Stimulated activated CD4-positive, alpha-beta T cell treated with anti-CD3 and anti-CD28 coated beads, Interleukin-15, amount 100 ng/mL, for 48 hours (primary cell): ENCODE measurements at regions not wholly inside any gene's neighbourhood (a gene's known extent, or its start where the extent isn't known, plus 50 kb on each side); places are given as distances from the start of the nearest gene placed in this dataset.

Experiments used
- DNase-seq, 2 donors: peaks; one replicate each; pipeline ENCODE4 v3.0.0-alpha.2; 2020; ENCODE audit warnings: low read depth in 2 of 2

DNA sequence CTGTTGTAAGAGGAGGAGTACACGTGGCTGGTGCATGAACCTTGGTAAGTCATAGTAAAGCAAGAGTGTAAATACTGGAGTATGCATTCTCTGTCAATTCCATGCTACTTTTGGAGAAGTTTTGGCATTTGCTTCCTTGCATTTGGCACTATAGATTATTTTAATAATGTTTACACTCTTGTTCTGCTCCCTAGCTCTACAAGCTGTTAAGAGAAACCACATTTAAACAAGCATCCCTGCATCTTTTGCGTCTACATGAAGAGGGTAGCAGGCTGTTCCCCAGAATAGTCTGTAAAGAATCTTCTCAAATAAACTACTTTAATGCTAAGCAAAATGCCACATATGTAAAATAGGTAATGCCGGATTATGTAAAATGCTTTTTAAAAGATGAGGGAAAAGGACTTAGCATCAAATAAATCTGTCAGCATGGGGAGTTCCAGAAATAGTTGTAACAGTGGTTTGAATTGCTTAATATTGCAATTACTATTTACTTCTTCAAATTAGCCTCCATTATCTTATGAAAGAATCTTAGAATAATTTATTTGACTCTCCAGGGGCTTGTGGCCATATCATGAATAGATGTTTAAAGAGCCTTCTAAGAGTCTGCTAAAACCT, 2127.3 kb upstream of the WWC1 start:
- no peak for DNase-seq

DNA sequence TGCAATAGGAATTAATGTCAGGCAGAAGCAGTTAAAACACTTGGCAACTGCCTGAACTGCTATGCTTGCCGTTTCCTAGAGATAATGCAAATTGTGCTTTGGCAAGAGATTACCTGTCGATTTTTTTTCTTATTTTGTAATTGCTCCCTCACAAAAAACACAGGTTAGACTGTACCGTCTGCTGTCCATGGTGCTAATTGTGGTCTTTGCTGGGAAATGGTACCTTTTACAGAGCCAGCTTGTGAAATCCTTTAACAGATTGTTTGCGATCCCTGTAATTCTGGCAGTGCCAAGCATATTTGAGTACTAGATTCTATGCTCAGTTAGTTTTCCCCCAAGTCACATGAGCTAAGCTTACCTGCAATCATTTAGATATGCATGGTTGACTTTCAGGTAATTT, 2125.8 kb upstream of the WWC1 start:
- DNase-seq = no peak

DNA sequence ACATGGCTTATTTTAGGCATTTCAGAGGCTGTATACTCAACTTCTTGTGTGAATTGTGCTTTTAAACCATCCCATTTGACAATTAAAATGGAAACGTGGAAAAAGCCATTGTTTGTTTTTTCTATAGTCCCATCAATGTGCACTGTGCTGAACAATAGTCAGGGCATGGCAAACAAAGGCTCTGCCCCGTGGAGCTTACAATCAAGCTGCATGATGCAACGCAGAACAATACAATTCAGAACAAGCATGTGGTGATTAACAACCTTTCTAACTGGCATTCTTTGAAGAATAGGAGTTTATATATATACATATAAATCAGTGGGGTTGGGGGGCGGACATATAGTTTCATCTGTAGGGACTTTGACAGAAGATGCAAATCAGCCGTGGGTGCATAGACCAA, 2125.4 kb upstream of the WWC1 start:
- no peak for DNase-seq

DNA sequence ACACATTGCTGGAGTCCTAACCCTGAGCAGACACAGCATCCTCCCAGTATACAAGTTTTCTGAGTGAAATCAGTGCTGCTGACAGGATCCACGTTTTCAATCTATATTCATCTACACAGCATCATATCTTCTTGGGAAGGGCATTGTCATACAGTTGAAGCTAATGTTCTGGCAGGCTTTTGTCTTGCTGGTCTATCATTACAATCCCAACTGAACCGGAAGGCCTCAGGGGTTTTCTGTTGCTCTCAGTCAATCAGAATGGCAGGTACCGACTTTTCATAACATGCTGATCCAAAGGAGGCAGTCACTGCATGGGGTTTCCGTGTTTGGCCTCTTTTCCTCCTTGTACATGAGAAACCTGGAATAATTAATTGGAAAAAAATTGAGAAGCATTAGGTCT, 2118.8 kb upstream of the WWC1 start:
- DNase-seq = no peak

DNA sequence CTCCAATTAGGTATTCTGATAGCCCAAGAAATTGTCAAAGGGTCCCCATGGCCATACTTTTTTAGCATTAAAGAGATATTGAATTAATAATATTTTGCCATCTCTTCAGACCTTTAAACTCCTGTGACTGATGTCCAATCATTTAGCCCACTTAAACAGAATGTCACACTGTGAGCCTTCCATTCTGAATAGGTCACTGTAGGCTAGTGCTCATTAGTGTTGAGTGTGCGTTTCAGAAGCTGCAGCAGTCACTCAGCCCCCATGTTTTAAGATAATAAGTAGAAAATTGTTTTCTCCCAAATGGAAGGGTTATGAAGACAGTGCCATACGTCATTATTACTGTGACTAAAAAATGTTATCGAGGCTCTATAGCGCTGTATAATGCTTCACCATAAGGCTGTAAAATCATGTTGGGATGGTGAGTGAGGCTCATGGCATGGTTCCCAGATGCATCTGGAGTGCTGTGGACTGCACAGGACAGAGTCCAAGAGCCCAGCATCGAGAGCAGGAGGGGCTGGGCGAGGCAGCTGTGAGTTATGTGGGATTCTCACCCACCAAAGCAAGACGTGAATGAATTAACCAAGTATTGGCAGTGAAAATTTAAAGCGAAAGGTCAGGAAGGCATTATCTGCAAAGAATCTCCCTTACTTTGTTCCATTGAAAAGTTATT, 2112.9 kb upstream of the WWC1 start:
- DNase-seq = no peak

DNA sequence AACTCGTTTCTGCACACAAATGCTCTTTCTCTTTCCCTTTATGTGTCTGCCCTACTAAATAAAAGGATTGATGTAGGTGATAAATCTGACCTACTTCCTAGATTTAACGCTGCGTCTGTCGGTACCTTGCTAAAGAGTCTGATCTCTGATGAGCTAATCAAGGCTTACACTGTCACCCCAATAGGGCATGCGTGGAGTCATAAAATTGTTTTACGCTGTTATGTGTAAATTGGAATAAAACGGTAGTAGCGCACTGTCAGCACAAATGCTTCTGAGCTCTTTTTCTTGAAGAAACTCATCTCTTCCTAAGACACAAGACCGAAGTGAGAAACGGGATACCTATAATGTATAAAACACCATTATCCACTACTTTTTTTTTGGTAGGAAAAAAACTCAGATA, 2106.3 kb upstream of the WWC1 start:
- no peak for DNase-seq

DNA sequence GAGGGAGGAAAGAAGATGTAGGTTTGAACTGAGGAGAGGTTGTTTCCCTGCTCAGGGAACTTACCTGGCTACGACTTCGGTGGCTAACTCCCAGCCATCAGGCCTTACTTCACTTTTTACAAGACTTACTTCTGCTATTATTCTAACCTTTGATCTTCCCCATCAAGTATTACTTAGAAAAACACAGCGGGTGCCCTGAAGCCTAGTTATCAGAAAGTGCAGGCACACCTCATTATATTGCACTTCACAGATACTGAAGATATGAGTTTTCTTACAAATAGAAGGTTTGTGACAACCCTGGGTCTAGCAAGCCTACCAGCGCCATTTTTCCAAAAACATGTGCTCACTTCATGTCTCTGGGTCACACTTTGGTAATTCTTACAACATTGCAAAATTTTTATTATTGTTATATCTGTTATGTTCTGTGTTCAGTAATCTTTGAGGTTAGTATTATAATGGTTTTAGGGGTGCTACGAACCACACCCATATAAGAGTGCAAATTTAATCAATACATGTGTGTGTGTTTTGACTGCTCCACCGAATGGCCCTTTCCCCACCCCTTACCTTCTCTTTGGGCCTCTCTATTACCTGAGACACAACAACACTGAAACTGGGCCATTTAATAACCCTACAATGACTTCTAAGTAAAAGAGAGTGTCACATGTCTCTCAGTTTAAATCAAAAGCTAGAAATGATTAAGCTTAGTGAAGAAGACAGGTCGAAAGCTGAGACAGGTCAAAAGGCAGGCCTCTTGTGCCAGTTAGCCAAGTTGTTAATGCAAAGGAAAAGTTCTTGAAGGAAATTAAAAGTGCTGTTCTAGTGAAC, 2102.7 kb upstream of the WWC1 start:
- DNase-seq = no peak

DNA sequence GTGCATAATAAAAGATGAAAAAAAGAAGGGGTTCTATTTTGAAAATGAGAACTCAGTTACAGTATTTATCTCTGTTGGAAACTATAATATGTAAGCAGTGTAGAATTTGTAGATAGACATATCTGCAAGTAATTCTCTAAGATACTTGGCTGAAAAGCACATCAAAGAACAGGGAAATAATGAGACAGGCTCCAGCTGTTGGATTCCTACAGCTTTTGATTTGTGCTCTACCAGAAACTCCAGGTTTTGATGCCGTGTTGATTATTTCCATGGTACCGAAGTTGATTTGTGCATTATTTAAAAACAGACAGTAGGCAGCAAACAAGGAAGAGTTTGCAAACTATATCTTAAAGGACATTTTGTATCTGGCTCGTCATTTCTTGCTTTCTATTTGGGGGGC, 2098.7 kb upstream of the WWC1 start:
- no peak for DNase-seq

DNA sequence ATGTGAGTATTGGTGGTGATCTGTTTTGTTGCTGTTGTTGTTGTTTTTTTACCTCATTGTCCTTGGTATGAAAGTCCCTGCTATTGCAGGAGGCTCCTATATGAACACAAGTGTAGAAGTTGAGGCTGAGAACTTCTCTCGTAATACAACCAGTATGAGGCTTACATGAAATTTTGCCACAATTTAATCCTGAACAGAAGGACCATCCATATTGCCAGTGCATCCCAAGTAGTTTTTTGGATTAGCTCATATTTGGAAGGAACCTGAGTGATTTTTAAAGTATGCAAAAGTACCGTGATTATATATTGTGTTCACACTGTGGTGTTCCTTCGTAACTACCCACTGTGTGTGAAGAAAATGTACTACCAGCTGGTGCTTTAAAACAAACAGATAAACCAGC, 2095.5 kb upstream of the WWC1 start:
- DNase-seq = no peak

DNA sequence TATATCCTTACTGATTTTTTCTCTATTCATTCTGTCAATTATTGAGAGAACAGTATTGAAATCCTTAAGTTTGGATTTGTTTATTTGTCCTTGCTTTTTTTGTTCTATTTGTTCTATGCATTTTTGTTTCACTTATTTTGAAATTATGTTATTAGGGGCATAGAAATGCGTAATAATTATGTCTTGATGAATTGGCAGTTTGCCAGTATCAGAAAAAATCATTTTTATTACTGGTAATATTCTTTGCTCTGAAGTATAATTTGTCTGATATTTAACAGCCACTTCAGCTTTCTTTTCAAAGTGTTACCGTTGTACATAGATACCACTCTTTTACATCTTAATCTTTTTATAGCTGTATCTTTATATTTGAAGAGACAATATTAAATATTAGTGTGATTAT, 2090.9 kb upstream of the WWC1 start:
- DNase-seq = no peak

DNA sequence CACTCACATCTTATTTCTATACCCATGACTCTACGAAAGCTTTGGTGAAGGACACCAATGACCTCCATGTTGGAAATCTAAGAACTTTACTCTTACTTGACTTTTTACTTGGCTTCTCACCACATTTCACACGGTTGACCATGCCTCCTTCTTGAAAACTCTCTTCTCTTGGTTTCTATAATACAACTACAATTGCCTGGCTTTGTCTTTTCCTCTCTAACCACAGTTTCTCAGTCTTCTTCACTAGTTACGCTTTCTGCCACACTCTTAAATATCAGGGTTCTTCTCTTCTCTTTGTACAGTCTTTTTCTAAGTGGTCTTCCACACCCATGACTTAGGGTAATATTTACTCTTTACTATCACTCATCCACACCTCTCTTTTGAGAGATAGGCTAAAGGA, 2079.8 kb upstream of the WWC1 start:
- DNase-seq = no peak

DNA sequence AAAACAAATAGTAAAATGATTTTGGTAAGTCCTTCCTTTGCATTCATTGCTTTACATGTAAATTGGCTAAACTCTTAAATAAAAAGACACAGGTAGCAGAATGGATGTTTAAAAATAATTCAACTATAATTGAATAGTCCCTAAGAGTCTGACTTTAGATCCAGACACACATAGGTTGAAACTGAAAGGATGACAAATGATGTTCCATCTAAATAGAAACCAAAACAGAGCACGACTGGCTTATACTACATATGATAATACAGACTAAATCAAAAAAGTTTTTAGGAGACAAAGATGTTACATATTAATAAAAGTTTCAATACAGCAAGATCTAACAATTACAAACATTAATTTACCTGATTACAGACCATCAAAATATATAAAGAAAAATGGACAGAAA, 2055.1 kb upstream of the WWC1 start:
- DNase-seq = no peak

DNA sequence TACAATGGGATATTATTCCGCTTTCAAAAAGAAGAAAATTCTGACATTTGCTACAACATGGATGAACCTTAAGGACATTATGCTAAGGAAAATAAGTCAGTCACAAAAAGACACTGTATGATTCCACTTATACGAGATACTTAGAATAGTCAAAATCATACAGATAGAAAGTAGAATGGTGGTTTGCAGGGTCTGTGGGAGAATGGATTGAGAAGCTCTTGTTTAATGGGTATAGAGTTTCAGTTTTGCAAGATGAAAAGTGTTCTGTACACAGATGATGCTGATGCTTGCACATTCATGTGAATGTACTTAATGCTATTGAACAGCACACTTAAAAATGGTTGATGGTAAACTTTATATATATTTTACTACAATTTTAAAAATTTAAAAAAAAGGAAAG, 2050.7 kb upstream of the WWC1 start:
- no peak for DNase-seq

DNA sequence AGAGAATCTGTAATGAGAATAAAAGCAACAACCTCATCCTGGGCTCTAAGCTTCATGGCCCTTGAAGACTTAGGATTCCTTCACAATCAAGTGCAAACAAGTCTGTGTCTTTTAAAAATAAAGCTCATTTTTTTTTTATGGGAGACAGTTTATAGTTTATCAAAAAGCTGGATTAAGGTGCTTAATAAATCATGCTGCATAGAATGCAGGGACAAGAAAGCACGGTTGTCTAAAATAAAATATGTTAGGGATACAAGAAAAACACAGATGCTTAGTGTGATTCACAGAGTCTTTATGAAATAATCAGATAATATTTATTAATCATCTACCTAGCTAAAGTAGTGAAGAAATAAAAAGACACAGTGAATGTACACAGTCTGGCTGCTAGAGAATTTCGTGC, 2045.9 kb upstream of the WWC1 start:
- no peak for DNase-seq

DNA sequence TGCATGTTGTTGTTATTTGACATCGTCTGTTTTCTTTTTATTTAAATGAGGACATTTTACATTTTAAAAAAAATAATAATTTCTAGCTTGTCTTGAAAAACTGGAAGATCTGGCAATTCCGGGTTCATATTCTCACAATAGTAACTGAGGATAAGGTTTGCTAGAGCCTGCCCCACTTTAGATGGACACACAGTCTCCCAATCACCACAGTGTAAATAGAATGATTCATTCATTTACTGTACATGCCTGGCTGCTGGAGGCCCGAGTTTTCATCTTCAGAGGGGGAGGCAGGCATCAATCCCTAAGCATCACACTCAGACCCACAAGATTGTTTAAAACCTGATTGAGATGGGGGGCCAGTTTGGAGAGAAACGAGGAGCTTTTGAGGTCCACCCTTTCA, 2039.7 kb upstream of the WWC1 start:
- DNase-seq = no peak

DNA sequence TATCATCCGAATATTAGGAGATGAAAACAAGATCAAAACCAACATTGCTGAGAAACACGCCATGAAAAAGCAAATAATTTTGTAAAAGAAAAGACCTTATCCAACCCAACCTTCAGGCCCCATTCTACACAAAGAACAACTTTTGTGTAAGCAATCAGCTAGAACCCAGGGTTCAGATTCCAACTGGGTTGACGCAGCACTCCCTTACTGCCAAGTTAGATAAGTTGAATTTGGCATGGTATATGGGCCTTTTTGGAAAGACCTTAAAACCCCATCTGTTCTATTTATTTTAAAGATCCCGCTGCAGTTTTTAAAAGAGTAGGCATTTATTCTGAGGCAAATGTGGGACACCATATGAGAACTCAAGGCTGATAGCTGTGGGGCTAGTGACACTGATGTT, 2033.8 kb upstream of the WWC1 start:
- no peak for DNase-seq

DNA sequence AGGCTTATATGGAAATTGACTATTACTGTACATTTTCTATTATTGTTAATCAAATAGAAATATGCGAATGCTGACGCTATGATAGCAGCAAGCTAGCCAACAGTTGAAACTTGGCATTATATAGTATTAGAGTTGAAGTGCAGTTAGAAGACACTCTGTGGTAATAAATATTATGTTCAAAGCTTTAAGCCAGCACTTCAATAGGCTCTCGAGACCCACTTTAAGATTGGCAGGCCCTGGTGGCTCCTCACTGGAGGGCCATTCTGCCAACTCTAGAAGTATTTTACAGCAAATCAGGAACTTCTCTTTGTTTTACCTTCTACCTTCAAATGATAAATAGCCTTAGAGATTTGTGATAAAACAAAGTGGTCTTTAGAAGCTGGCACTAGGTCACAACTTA, 2029.0 kb upstream of the WWC1 start:
- DNase-seq = no peak

DNA sequence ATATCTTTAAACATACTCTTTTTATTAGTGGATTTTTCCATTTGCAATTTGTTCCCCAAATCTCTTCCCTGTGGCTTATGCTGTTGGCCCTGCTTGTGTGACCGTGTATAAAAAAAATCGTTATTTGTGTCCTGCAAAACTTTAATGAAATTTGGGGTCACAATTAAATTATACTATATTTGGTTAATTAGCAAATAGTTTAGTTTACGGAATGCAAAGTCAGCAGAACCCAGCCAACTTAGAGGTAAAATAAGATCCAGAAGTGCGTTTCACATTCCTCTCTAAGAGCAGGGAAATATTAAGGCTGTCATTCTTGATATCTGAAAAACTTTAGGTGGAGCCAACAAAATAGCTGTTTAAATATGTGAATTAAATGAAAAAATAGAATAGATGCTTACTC, 2023.5 kb upstream of the WWC1 start:
- no peak for DNase-seq

DNA sequence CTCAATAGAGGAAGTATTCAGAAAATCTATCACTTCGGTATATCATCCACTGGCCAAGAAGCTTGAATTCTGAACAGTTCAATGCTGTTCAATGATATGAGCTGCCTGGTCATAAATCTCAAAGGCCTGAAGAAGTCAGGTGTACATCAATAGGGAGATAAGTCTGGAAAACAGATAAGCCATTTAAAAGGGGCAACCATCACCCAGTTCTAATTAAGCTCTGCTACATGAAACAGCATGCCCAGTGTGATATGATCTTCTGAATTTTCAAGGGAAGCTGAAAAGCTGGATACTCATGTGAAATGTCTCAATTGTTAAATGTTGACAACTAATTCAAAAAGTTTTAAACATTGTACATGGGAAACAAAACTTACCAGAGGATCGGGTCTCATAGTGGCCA, 2020.7 kb upstream of the WWC1 start:
- no peak for DNase-seq

DNA sequence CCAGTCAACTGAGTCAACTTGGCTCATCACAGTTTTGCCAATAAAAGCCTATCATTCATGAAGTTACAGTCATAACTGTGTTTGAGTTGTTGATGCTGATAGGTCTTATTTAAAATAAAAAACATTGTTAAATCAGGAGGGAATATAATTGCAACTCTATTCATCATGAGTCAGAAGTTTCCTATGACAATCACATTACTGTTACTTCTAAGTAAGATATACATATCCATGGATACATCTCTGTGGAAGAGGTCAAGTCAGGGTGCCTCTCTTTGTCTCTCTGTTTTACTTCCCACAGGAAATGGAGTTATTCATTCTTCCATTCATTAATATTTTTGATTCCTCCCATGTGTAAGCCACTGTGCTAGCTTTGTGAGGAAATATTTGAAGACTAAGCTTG, 2015.4 kb upstream of the WWC1 start:
- no peak for DNase-seq

DNA sequence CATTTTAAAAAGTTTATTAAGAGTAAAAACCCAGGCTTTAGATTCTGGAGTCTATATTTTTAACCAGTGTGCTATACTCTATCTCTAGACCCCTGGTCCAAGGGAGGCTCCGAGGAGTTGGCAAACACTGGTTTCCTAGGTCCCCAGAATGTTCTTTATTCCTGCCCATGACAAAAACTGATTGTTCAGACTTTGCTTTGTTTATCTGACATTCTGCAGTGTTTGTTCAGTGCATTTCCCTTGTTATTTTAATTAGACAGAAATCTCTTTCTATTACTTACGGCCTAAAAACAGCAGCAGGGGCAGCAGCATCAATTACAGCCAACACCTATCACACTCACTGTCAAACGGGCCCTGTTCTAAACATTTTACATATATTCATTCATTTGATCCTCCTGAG, 2011.6 kb upstream of the WWC1 start:
- no peak for DNase-seq

DNA sequence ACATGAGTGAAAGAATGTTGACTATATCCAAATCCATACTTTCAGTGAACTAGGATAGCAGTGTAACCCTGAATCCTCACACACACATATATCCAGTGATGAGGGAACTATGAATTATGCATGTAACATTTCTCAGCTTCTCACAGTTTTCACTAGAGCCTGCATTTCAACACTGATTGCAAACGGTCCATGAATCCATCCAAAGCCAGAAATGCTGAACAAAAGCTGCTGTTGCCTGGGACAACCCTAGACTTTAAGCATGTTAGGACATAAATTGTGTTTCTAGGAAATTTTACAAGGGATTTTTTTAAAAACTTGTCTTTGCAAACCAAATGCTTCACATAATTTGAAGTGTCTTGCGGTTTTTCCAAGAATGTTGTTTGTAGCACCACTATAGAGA, 2010.0 kb upstream of the WWC1 start:
- no peak for DNase-seq

DNA sequence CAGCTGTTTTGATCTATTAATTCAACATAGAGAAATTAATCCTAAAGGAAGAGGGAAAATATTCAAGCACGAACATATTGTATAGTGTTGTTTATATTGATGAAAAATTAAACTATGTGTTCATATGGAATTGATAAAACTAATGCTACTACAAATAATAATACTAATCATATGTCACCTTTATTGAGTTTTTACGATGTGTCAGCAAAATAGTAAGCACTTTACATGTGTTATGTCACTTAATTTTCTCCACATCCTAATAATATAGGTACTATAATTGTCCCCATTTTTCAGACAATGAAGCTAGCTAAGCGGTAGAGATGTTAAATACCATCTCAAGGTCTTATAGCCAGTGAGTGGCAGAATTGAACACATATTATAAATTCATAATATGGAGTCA, 2008.5 kb upstream of the WWC1 start:
- no peak for DNase-seq
